Muscle of arm (tissue), 1 donor: ENCODE measurements at regions not wholly inside any gene's neighbourhood (a gene's known extent, or its start where the extent isn't known, plus 50 kb on each side); places are given as distances from the start of the nearest gene placed in this dataset.

Experiments used
- DNase-seq: peaks from one replicate; pipeline ENCODE4 v3.0.0-alpha.2; 2013

DNA sequence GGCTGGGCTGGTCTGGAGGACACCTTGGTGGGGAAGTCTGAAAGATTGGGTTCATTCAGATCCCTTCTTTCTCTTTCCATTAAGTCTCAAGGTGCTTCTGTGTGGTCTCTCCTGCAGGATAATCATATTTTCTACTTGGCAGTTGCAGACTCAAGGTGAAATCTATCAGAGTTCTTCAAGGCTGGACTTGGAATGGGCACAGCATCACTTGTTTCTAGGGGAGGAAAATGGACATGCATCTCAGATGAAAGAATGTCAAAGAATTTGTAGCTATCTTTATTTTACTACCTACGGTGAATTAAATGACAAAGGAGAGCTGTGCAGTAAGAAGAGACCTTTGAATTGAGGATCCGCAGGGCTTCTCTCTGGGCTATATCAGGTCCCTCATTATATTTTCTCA is 69.8 kb upstream of the PAPPA start:
- DNase-seq, result no peak

DNA sequence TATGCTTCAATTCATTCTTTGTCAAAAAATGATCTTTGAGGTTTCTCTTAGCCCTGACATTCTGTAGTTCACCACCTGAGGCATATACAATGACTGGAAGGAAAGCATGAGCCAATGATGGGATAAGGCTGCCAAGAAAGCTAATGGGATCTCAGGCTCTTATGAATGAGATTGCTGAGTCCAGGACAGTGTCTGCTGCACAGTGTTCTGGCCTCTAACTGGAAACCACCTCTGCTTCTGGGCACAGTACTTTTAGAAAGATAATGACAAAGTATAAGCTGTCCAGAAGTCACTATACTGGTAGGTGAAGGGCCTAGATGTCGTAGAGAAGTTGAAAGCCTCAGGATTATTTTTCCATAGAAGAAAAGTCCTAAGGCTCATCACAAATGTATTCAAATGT is 69.1 kb upstream of the PAPPA start:
- no peak for DNase-seq

DNA sequence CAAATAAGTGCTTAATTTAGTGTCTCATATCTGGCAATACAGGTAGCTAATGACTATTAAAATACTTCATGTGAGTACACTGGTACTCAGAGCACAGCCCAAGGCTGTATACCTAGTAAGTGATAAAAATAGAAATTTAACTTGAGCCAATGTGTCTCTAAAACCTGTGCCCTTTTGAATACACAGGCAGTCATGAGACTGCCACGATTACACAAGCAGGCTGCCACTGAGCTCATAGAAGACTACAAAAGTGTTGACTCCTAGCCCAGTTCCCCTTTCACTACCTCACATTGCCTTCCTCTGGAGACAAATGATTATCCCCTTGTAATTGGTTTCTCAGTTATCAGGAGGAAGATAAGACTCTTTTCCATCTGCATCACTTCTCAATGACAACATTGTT is 66.3 kb upstream of the PAPPA start:
- DNase-seq, result no peak

DNA sequence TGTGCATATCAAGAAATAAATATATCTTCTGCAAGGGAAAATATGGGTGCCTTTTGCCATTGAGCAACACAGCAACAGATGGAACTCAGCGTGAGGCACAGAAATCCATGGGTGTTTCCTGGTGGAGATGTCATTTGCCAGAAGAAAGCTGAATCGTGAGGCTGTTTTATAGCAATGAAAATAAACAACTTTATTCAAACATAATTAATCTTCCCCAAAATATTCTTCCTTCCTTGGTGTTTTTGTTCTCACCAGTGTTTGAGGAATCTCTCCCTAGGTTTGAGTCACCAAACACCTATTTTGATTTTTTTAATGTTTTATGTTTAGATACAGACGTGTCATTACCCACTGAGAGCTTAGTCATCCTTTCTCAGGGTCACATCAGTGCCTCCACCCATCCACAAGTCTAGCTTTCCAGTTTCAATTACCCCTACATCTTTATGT is 65.8 kb upstream of the PAPPA start:
- no peak for DNase-seq

DNA sequence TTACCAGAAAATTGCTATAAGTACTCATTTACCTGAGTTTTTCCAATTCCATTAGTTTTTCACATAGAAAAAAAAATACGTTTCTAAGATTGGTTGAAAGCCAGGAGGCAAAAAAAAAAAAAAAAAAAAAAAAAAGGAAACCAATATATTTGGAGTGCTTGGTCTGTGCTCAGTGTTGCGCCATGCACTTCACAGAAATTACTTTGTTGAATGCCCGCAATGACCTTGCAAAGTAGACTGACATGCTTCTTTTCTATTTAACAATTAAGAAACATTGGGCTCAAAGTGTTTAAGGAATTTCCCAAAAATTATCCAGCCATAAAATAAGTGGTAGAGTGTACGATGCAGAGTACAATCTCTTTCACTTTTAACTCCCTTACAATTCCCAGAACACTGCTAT is 65.2 kb upstream of the PAPPA start:
- no peak for DNase-seq

DNA sequence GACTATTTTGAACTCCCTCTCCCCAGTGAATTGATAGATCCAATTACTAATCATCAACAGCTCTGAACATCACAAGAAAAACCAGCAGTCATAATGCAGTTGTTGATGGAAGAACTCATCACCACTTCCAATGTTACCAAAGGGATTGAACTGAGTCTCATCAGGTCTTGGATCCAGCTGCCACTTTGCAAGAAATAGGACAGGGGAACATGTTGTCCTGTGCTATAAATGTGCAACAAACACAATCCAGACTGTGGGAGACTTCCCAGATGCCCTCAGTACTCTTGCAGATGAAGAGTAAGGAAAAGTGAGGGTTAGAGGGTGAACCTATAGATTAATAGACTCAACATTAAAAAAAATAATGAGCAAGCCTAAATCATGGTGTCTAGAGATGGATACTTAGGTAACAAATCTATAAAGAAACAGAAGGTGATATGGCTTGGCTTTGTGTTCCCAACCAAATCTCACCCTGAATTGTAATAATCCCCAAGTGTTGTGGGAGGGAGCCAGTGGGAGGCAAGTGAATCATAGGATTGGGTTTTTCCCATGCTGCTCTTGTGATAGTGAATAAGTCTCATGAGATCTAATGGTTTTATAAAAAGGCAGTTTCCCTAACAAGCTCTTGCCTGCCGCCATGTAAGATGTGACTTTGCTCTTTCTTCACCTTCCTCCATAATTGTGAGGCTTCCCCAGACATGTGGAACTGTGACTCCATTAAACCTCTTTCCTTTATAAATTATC is 63.4 kb upstream of the PAPPA start:
- no peak for DNase-seq

DNA sequence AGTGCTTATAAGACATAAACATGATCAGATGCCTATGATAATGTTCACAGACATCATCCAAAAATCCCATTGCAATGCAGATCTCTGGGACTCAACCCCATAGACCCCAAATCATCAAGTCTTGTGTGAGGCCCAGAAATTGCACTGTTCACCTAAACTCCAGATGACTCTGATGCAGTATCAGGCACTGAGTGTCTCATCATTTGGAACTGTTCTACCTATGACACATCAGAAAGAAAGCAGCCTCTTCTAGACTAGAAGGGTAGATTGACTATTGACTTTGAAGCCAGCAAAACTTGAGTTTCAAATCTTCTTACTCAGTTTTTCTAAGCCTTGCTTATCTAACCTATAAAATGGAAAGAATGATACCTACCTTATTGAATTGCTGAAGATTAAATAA is 58.7 kb upstream of the PAPPA start:
- no peak for DNase-seq

DNA sequence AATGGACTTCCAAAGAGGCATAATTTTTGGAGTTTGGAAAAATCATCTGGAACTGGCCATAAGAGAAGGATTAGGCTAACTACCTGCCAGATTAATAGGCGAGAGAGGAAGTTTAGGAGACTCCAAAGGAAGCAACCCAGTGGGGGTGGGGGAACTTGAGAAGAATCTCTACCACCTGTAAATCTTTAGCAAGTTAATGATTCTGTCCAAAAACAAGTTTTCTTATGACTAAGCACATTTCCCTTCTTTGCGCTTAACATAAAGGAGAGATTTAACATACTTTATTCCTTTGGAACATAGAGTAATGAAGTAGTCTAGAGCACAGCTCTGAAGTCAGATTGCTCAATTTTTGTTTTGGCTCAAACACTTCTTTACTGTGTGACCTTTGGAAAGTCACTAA is 58.2 kb upstream of the PAPPA start:
- DNase-seq, result no peak

DNA sequence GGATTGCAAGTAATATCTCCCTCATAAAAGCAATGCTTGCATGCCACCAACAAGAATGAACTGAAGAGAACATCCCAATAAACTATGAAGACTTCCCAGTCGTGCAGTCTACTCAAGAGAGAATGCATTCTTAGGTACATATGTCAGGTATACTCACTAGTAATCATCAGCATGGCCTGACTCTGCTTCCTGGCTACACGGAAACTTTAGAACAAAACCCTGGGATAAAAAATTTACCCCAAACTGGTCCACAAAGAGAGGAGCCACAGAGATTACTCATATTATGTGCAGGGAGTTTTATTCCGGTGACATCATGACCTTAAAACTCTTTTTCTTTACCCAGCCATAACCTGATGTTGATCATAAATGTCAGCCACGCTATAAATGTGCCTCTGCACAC is 57.5 kb upstream of the PAPPA start:
- DNase-seq, result no peak

DNA sequence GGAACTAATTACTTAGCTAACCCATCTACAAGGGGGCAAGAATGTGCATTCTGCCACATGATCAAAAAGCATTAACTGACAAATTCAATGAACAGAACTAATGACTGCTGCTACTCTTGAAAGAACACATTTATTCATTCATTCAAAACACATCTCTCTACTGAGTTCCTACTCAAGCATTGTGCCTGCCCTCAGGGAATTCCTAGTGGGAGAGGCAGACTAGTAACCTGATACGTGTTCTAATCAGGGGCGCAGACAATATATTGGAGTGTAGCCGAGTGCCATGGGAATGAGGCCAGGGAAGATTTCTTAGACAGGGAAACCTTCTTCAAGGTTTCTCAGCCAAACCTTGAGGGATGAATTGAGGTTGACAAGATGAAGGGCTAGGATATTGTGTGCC is 56.7 kb upstream of the PAPPA start:
- DNase-seq, result no peak

DNA sequence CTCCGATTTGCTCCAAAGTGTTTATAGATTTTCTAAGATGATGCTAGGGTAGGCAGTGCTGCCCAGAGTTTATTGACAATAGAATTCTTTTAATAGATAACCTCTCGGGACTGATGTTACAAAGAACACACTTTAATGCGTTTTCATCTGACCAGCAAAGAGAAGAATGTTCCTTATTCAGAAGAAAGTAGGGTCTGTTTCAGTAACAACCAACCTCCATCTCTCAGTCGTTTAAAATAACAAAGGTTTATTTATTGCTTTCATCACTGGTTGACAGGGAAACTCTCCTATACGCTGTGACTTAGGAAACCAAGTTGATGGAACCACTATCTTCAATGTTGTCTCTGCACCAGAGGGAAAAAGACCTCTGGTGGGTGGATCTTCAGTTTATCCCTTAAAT is 55.1 kb upstream of the PAPPA start:
- DNase-seq, result no peak

DNA sequence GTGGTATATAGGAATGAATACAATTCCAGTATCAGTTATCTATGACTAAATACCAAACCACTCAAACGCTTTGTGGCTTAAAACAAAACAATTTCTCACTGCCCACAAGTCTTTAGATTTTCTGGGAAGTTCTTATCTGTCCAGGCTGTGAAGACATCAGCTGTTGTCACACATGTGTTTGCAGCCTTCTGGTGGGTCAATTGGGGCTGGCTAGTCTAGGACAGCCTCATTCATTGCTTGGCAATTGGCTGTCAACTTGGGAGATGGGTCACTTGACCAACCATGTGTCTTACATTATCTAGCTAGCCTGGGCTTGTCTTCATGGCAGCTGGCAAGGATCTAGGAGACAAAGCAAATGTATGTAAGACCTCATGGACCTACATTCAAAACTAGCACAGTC is 53.8 kb upstream of the PAPPA start:
- no peak for DNase-seq

DNA sequence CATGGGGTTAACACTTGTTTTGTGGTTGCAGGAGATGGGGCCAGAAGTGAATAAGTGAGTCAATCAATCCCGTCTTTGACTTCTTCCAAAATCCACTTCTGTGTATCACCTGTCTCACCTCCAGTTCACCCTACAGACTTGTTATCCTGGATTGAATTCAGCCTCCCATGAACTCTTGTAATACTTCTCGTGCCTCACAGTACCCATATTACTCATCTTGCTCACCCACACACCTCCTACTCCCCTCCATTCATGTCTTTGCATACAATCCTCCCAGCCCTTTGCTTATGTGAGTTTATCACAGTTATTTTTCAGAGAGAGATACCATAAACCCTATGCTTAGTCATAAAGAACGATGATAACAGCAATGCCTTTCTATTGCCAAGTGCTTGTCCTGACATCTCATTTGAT is 52.9 kb upstream of the PAPPA start:
- DNase-seq, result no peak

DNA sequence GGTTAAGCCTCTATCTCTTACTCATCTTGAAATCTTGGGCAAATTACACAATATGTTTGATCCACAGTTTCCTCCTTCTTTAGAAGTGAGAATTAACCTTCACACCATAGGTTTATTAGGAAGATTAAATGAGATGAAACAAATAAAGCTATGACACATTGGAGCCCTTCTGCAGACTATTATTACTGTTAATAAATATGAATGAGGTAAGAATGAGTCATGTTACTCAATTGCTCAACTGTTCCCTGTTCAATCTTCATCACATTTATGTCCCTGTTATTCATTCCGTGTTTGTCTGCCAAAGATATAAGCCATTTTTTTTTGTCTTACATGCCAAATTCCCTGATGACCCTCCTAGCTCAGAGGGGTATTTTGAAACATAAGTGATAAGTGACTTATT is 52.1 kb upstream of the PAPPA start:
- no peak for DNase-seq

DNA sequence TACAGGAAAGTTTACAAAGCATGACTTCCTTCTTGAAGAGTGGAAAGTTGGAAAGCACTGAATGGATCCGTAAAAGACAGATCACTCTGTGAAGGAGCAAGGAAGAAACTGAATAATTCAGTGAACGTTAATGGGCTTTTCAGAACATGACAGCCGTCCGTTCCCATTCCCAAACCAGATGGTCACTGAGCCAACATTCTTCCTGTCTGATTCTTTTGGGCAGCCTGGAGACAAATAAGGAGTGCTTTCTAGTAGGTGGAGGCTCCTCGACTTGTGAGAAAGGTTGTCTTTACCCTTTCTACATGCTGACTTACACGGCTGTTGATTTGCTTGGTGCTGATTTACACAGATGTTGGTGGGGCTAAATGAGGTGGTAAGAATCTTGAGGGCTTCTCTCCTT is 51.0 kb upstream of the PAPPA start:
- no peak for DNase-seq
